SIG-M5 treated with dmso at 0.1 percent for 504 hours (cell line): ENCODE measurements at regions not wholly inside any gene's neighbourhood (a gene's known extent, or its start where the extent isn't known, plus 50 kb on each side); places are given as distances from the start of the nearest gene placed in this dataset.
"Not testable (repeated sequence)": the region's sequence is repeated elsewhere in the genome, so short reads cannot be mapped to it uniquely, and the experiment has no call there.

Experiments
- DNase-seq: peaks from one replicate; lab custom pipeline; 2025; ENCODE audit not compliant: unreplicated experiment; lab: John Stamatoyannopoulos, UW

DNA sequence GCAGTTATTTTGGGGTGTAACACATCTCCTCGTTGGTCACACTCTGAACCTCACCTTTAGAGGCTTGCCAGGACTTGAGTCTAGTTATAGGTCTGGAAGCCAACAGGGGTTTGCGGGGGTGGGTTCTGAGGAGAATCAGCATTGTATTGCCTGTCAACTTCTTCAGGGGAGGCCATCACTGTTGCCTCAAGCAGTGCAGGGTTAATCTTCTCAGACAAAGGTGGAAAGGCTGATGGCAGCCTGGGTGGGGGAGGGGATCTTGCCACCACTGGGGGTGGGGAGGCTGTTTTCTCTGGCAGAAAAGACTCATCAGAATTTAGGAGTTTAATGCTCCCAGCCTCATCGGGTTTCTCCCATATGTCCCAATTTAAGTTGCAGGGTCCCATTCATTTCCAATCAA, 387.8 kb downstream of the PRR32 start:
- DNase-seq, result no peak

DNA sequence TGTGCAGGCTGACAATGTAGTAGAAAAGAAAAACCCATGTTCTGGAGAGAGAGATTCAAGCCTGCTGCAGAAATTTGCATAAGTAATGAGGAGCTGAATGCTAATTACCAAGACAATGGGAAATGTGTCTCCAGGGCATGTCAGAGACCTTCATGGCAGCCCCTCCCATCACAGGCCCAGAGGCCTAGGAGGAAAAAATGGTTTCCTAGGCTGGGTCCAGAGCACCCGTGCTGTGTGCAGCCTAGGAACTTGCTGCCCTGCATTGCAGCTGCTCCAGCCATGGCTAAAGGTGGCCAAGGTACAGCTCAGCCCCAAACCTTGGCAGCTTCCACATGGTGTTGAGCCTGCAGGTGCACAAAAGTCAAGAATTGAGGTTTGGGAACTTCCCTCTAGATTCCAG, 402.3 kb downstream of the PRR32 start:
- DNase-seq, result not testable (repeated sequence)

DNA sequence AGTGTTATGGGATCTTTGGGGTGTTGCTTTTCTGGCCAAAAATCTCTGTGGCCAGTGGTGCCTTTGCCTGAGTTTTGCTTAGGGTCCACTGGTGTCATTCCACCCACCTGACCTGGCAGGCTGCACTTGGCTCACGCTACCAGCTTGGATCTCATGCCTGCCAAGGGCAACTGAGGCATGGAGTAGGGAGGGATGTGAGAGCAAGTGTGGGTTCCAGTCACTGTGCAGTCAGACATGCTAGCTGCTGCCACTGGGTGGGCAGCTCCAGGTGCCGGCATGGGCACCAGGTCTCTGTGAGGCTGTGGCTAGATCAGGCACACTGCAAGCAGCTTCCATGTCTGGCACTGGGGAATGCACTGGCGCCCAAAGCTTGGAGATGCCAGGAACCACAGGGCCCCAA, 424.1 kb downstream of the PRR32 start:
- no peak for DNase-seq

DNA sequence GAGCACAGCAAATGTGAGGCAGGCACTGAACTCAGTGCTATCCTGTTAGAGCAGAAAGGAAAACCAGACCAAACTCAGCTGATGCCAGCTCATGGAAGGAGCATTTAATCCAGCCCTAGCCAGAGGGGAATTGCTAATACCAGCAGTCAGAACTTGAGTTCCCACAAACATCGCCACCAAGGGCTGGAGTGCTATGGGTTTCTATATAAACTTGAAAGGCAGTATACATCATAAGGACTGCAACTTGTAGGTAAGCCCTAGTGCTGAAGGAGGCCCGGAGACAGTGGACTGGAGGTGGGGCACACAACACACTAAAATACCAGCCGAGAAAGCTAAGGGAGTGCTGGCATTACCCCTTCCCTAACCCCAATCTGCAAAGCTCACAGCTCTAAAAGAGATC, 440.2 kb downstream of the PRR32 start:
- DNase-seq, result no peak

DNA sequence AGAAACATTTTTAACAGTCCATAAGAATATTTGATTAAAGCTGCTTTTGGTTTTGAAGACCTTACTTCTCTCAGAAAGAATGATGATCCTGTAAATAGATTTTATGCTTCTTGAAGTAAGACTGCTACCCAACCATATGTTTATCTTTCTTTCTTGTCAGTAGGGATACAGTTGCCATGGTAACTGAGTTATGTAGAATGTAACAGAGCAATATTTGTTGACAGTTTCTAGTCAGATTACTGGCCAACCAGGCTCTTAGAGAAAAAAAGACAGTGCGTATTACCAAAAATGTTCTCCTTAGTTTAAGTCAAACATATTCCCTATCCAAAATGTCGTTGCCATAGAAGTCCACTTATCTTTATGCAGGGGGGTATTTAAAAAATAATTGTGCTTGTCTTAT, 456.8 kb downstream of the PRR32 start:
- no peak for DNase-seq

DNA sequence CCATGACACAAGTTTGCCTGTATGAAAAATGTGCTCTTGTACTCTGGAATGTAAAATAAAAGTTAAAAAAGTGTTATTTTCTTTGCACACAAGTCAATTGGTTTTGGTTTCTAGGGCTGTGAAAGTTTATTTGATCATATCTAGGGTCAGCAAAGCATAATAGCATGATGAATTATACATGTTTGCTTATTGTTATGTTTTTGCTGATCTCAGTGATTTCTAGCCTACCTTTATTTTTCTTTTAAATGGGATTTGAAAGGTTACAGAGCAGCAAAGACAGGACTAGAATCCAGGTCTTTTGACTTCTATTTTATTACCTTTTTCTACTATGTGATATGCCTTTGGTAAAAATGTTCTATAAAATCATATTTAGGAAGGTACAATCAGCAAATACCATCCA, 481.0 kb downstream of the PRR32 start:
- no peak for DNase-seq

- no peak for DNase-seq
Observed at GRCh38 chrX:127302841-127303240, 483.3 kb downstream of the PRR32 start.

DNA sequence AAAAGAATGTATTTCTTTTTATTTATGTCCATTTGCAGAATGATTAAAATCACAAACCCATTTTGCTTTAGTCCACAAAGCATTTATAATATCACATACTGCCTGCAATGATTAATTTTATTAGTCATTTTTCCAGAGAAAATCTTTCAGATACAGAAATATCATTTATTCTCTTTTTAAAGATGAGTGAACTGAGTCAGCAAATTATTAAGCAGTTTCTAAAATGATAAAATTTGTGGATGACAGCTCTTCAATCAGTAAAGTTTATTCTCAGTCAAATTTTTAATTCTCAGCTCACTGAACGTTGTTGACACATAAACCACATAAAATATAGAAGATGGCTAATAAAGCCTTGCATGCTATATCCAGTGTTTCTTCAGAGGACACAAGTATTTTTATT, 485.5 kb downstream of the PRR32 start:
- no peak for DNase-seq

- DNase-seq, result no peak
Observed at GRCh38 chrX:127306262-127306661, 486.7 kb downstream of the PRR32 start.

- no peak for DNase-seq
Observed at GRCh38 chrX:127313635-127314034, 494.1 kb downstream of the PRR32 start.

- peak; percentile 0 for DNase-seq
Observed at GRCh38 chrX:127317159-127317558, 497.6 kb downstream of the PRR32 start.

- no peak for DNase-seq
Observed at GRCh38 chrX:127324128-127324527, 504.6 kb downstream of the PRR32 start.
